Stimulated activated CD8-positive, alpha-beta memory T cell treated with anti-CD3 and anti-CD28 coated beads, Interleukin-4, amount 100 ng/mL, for 48 hours (primary cell): ENCODE measurements at regions not wholly inside any gene's neighbourhood (a gene's known extent, or its start where the extent isn't known, plus 50 kb on each side); places are given as distances from the start of the nearest gene placed in this dataset.

Experiments used
- DNase-seq: peaks from one replicate; pipeline ENCODE4 v3.0.0-alpha.2; 2020

DNA sequence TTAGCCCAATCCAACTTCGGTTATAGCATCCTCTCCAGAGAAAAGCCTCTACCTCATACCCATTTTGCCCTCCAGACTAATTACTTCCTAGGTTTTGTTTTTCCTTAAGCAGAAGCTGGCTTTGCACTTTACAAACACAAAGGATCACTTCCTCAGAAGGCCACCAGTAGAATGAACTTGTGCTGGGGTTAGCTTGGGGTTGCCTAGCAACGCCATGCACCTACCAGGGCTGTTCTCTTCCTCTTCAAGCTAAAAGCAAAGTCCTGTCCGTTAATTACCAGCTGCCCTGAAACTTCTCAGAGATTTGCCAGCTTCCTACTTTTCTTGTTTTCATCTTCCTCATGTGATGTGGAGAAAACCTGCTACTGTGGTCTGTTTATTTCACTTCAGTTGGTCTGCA lies 132.0 kb upstream of the WWC1 start:
- DNase-seq, result no peak

- no peak for DNase-seq
These were observed 129.0 kb upstream of the WWC1 start for GRCh38 chr5:168162464-168162863.

- no peak for DNase-seq
These were observed 127.5 kb upstream of the WWC1 start for GRCh38 chr5:168163966-168164365.

DNA sequence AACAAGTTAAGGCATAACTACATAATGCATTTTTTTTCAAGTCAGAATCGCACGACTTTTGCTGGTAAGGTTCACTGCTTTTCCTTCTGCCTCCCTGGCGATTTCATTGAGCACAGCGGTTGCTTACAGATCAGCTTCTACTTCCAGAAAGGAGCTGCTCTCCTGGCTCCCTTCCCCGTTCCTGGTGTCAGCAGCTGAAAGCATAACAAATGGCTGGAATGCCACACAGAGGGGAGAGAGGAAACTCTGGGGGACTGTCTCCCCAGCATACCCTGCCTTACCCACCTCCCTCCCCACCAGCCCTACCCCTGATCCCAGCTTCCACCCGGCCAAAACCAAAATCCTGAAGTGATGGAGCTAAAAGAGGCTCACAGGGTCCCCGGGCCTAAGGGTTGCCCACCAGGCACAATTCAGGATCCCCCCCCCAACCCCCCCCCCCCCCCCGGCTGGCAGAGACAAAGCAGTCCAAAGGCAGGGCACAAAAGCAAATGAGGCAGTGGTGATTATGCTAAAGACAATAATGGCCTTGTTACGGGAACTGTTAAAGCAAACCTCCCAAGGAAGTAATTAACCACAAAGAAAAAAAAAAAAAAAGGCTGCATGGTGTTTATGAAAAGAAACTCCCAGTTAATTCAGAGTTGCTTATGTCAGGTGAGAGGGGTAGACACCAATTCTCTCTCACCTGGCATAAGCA lies 126.1 kb upstream of the WWC1 start:
- no peak for DNase-seq

DNA sequence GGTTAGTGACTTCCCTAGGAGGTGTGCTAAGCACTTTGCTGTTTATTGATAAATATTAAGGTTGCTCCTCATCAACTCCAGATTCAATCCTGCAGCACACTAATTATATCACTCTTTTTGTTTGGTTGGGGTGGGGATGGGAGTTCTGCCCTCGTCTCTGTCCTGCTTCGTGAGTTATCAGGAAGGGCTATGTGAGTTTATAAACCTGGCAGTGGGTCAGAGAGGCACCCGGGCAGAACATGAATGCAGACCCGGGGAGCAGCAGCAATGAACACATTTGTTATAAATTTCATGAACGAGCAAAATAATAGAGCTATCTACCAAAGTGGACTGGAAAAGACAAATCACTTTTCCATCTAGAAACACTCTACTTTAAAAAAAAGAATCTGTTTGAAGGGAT lies 125.5 kb upstream of the WWC1 start:
- DNase-seq, result no peak

DNA sequence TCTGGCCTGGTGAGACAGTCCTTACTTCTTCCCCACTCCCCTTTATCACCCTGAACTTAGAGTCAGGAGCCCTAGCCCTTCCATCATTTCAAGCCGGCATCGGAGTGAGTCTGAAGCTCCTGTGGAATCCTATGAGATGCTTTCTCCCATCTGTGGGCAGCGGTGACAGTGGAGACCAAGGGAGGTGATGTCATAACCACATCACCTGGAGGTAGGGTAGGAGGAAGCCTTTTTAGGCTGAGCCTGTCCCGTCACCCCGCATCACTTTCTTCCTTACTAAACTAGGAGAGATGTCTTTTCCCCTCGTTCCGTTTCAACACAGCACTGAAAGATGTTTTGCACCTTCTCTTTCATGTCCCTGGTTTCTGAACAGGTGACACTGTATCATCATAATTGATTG lies 124.1 kb upstream of the WWC1 start:
- DNase-seq, result no peak

GRCh38 chr5:168168978-168169698 lies 122.3 kb upstream of the WWC1 start:
- no peak for DNase-seq

DNA sequence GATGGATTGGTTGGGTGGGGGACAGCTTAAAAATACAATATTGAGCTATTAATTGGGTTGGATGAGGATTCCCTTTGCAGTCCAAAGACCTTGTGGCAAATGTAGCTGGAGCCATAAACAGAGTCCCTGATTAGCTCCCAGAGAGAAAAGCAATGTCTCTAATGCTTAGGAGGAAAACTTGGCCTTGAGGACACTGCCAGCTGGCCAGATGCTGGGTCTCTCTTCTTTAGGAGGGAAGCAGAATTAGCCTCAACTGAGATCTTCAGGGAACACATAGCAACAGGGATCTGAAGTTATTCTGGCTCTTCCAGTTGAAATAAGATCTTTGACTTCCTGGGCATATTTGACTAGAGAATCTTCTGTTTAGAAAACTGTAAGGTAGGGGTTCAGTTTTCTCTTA lies 121.7 kb upstream of the WWC1 start:
- no peak for DNase-seq

DNA sequence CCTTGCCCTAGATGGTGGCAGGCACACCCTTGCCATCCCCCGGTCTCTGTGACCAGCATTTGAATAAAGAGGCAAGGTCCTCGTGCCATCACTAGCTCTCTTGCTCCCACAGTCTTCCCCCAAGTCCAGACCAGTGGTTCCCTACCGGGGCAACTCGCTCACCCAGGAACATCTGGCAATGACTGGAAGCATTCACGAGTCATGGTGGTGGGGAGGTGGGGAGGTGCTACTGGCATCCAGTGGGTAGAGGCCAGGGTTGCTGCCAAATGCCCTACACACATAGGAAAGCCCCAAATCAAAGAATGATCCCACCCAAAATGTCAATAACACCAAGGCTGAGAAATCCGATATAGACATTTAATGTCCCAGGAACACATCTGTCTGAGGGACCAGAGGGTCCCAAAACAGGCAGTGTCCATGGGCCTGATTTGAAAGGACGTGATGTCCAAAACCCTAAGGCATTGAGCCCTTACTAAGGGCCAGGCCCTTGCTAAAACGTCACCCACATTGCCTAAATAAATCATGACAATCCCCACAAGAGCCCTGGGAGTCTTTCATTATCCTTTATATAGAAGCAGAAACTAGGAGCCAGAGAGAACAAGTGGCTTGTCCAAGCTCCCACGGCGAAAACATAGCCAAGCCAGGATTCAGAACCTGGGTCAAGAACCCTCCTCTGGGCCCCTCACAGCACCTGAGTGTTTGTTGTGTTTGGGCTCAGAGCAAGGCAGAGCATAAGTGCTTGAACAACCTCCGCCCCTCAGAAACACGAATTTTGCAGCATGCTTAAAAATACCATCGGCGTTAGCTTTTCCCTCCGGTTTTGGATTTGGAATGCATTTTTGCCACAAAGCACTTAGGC lies 119.3 kb upstream of the WWC1 start:
- no peak for DNase-seq

DNA sequence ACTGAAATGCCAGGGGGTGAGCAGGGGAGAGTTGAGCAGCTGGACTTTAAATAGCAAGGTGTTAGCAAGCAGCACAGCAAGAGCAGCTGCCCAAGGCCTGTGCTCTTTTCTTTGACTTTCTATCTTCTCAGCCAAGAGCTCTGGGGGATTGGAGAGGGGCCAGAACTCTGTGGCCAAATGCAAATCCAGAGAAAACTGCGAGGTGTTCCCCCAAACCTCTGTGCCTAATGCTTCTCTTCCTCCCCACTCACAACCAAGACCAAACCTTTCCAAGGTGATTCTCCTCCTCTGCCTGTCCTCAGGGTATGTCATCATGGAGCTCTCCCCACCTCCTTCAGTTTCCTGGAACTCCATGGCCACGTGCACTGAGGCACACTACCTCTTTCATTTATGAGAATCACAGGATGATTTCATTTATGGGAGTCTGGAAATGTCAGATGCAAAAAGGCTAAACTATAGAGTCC lies 118.7 kb upstream of the WWC1 start:
- no peak for DNase-seq

GRCh38 chr5:168174376-168174775 lies 117.1 kb upstream of the WWC1 start:
- no peak for DNase-seq

- no peak for DNase-seq
These were observed 115.2 kb upstream of the WWC1 start for GRCh38 chr5:168176251-168176650.

- no peak for DNase-seq
These were observed 114.5 kb upstream of the WWC1 start for GRCh38 chr5:168176941-168177340.

- DNase-seq, result no peak
These were observed 113.5 kb upstream of the WWC1 start for GRCh38 chr5:168177831-168178450.

- no peak for DNase-seq
These were observed 112.3 kb upstream of the WWC1 start for GRCh38 chr5:168179192-168179593.

GRCh38 chr5:168182269-168182668 lies 109.2 kb upstream of the WWC1 start:
- DNase-seq, result no peak

GRCh38 chr5:168184103-168184502 lies 107.3 kb upstream of the WWC1 start:
- no peak for DNase-seq

DNA sequence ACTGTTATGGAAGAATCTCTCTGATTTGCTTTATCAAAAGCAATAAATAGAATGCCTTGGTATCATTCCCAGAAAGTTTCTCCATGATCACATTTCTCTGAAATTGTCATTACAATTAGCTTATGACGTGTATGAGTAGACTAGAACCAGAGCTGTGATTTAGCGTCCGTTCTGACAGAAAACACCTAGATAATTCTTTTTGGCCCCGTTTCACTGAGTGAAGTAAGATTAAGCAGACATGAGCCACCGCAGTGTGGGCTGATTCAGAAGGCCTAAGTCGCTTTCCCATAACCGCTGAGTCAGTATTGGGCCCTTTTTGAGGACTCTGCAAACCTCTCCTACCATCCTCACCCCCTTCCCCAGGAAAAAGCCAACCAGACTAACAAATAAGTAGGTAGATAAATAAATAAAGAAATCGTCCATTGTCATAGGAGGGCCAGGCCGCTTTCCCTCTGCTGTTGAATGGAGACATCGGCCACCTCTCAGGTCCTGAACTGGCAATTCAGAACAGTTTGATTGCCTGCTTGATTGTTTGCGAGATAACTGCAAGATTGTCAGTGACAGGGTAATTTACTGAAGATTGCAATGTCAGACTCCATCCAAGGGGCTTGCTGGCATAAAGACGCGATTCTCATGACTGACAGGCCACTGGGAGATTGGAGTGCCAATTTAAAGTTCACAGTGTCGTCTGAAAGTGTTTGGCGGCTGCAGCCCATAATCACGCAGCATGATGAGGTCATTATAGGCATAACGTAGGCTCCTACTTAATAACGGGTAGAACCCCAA lies 105.0 kb upstream of the WWC1 start:
- DNase-seq, result no peak

- no peak for DNase-seq
These were observed 103.8 kb upstream of the WWC1 start for GRCh38 chr5:168187614-168188013.

DNA sequence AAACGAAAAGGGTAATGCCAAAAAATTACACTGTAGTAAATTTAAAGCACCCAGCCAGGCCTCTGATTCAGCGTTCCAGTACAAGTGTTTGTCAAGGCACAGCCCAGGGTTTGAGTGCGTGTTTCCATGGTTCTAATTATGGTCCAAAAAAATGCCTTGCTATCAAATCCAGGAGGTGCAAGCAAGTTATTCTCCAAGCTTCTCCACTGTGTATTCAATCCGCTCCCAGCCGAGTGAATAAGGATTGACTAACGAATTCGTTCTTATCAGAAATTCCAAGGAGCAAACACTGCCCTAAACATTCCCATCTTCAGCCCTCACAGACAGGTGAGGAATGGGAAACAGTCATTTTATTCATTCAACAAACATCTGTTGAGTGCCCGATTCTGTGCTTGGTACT lies 103.3 kb upstream of the WWC1 start:
- DNase-seq, result no peak

GRCh38 chr5:168192120-168192519 lies 99.3 kb upstream of the WWC1 start:
- DNase-seq, result no peak

- no peak for DNase-seq
These were observed 97.8 kb upstream of the WWC1 start for GRCh38 chr5:168193493-168194250.
